Superior temporal gyrus (tissue), 1 donor: ENCODE measurements at regions not wholly inside any gene's neighbourhood (a gene's known extent, or its start where the extent isn't known, plus 50 kb on each side); places are given as distances from the start of the nearest gene placed in this dataset.

Experiments used
- DNase-seq: peaks from one replicate; pipeline ENCODE4 v3.0.0-alpha.2; 2016; ENCODE audit errors: extremely low spot score

GRCh38 chr22:27614650-27615007 lies 186.9 kb downstream of the MN1 start:
- no peak for DNase-seq

GRCh38 chr22:27615408-27615807 lies 186.1 kb downstream of the MN1 start:
- DNase-seq = no peak

GRCh38 chr22:27616033-27616432 lies 185.5 kb downstream of the MN1 start:
- DNase-seq = no peak

- no peak for DNase-seq
Measured at GRCh38 chr22:27617214-27617881, 184.2 kb downstream of the MN1 start.

GRCh38 chr22:27620367-27621154 lies 181.0 kb downstream of the MN1 start:
- no peak for DNase-seq

- DNase-seq = no peak
Measured at GRCh38 chr22:27621486-27622070, 180.0 kb downstream of the MN1 start.

- no peak for DNase-seq
Measured at GRCh38 chr22:27624042-27624441, 177.5 kb downstream of the MN1 start.

GRCh38 chr22:27624705-27625104 lies 176.9 kb downstream of the MN1 start:
- DNase-seq = no peak

GRCh38 chr22:27625769-27626674 lies 175.5 kb downstream of the MN1 start:
- no peak for DNase-seq

- no peak for DNase-seq
Measured at GRCh38 chr22:27626675-27627443, 174.7 kb downstream of the MN1 start.

GRCh38 chr22:27627444-27627833 lies 174.1 kb downstream of the MN1 start:
- DNase-seq = no peak

- DNase-seq = no peak
Measured at GRCh38 chr22:27627901-27628300, 173.7 kb downstream of the MN1 start.

- no peak for DNase-seq
Measured at GRCh38 chr22:27628341-27628740, 173.2 kb downstream of the MN1 start.

GRCh38 chr22:27628891-27629631 lies 172.5 kb downstream of the MN1 start:
- no peak for DNase-seq

- no peak for DNase-seq
Measured at GRCh38 chr22:27629908-27630673, 171.5 kb downstream of the MN1 start.

- DNase-seq = no peak
Measured at GRCh38 chr22:27630754-27631153, 170.8 kb downstream of the MN1 start.

GRCh38 chr22:27631641-27632040 lies 169.9 kb downstream of the MN1 start:
- DNase-seq = no peak

GRCh38 chr22:27632451-27633295 lies 168.9 kb downstream of the MN1 start:
- no peak for DNase-seq
